CD8-positive, alpha-beta memory T cell (primary cell): ENCODE measurements at regions not wholly inside any gene's neighbourhood (a gene's known extent, or its start where the extent isn't known, plus 50 kb on each side); places are given as distances from the start of the nearest gene placed in this dataset.
"Not testable (repeated sequence)": the region's sequence is repeated elsewhere in the genome, so short reads cannot be mapped to it uniquely, and the experiment has no call there.

ENCODE experiments used
- CTCF ChIA-PET: fragments of 350-600 bp; sonication (Branson Sonifier 250); formaldehyde crosslinking; loops from one replicate; lab custom pipeline; 2021; ENCODE audit warnings: antibody characterized with exemption; lab: Charles Lee
- POLR2A ChIA-PET: fragments of 350-600 bp; sonication (Branson Sonifier 250); formaldehyde crosslinking; loops from one replicate; lab custom pipeline; 2021; ENCODE audit warnings: antibody characterized with exemption; lab: Charles Lee
- DNase-seq, 5 donors: peaks; one replicate each; pipeline versions ENCODE4 v3.0.0 to v3.0.0-alpha.2; 2020 to 2022; ENCODE audit warnings: mixed read lengths in 1 of 5
- H3K27ac ChIP-seq: one replicate; pipeline ENCODE4 v1.7.0; 2013; ENCODE audit warnings: low read depth, mild to moderate bottlenecking, low read length, moderate library complexity
- H3K27me3 ChIP-seq: 2 replicates; pipeline ENCODE4 v1.7.0; 2013; ENCODE audit warnings: low read length, mild to moderate bottlenecking; ENCODE audit not compliant: insufficient read depth, poor library complexity, severe bottlenecking
- H3K36me3 ChIP-seq: 2 replicates; pipeline ENCODE4 v1.7.0; 2013; ENCODE audit warnings: mild to moderate bottlenecking, low read length, moderate library complexity; ENCODE audit not compliant: insufficient read depth
- H3K4me1 ChIP-seq: 2 replicates; pipeline ENCODE4 v1.7.0; 2013; ENCODE audit warnings: mild to moderate bottlenecking, low read length, moderate library complexity; ENCODE audit not compliant: insufficient read depth
- H3K4me3 ChIP-seq: 2 replicates; pipeline ENCODE4 v1.7.0; 2013; ENCODE audit warnings: mild to moderate bottlenecking, low read length
- H3K9me3 ChIP-seq: 2 replicates; pipeline ENCODE4 v1.7.0; 2013; ENCODE audit warnings: mild to moderate bottlenecking, low read length
- H3K27ac Mint-ChIP-seq, 8 donors: one replicate each; pipeline ENCODE4 v1.8.0; 2020 to 2021; ENCODE audit warnings: mixed read lengths in 8 of 8, mild to moderate bottlenecking in 6 of 8, inconsistent platforms in 3 of 8, moderate library complexity in 3 of 8
- H3K27me3 Mint-ChIP-seq, 2 donors: one replicate each; pipeline ENCODE4 v1.8.0; 2020 to 2021; ENCODE audit warnings: mixed read lengths in 2 of 2, mild to moderate bottlenecking in 1 of 2, moderate library complexity in 1 of 2
- H3K36me3 Mint-ChIP-seq, 3 donors: one replicate each; pipeline ENCODE4 v1.8.0; 2020 to 2021; ENCODE audit warnings: mixed read lengths in 3 of 3, inconsistent platforms in 1 of 3, mild to moderate bottlenecking in 1 of 3
- H3K4me1 Mint-ChIP-seq, 3 donors: one replicate each; pipeline ENCODE4 v1.8.0; 2020 to 2021; ENCODE audit warnings: mixed read lengths in 3 of 3, inconsistent platforms in 1 of 3, mild to moderate bottlenecking in 1 of 3
- H3K4me3 Mint-ChIP-seq, 7 donors: one replicate each; pipeline ENCODE4 v1.8.0; 2020 to 2021; ENCODE audit warnings: mixed read lengths in 7 of 7, mild to moderate bottlenecking in 6 of 7, moderate library complexity in 4 of 7, inconsistent platforms in 2 of 7
- H3K9me3 Mint-ChIP-seq, 5 donors: one replicate each; pipeline ENCODE4 v1.8.0; 2020 to 2022; ENCODE audit warnings: mixed read lengths in 5 of 5, mild to moderate bottlenecking in 3 of 5, moderate library complexity in 2 of 5, inconsistent platforms in 1 of 5

DNA sequence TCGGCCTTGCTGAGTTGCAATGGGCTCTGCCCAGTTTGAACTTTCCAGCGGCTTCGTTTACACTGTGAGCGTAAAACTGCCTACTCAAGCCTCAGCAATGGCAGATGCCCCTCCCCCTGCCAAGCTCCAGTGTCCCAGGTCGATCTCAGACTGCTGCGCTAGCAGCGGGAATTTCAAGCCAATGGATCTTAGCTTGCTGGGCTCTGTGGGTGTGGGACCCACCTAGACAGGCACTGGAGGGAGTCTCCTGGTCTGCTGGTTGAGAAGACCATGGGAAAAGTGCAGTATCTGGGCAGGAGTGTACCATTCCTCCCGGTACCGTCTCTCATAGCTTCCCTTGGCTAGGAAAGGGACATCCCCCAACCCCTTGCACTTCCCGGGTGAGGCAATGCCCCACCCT lies 88.2 kb downstream of the KLHL28 start:
- H3K27ac Mint-ChIP-seq, result no peak overlapping the region
- peaks cover 0 to 8% (median 5%) of the 10 kb centered on the region in 5 donors for H3K9me3 Mint-ChIP-seq
- no peak overlapping the region for H3K27ac ChIP-seq
- ChIA-PET POLR2A (interaction anchor here (0.6 kb wide), 1 partner anchor 266 kb away, joined by 5 read pairs; no protein-coding TSS in a partner anchor), CTCF (no interaction called here)
- peaks cover 10 to 45% of the 10 kb centered on the region in 2 donors for H3K27me3 Mint-ChIP-seq
- H3K36me3 Mint-ChIP-seq, result peaks cover 0 to 12% (median 0%) of the 10 kb centered on the region in 3 donors
- no peaks in the 10 kb centered on the region for H3K36me3 ChIP-seq
- H3K9me3 ChIP-seq, result no peaks in the 10 kb centered on the region
- no peaks in the 10 kb centered on the region for H3K27me3 ChIP-seq
- H3K4me1 ChIP-seq, result no peaks in the 10 kb centered on the region
- DNase-seq, result no peak
- H3K4me3 Mint-ChIP-seq, result no peak overlapping the region
- H3K4me1 Mint-ChIP-seq, result no peaks in the 10 kb centered on the region
- H3K4me3 ChIP-seq, result no peak overlapping the region

DNA sequence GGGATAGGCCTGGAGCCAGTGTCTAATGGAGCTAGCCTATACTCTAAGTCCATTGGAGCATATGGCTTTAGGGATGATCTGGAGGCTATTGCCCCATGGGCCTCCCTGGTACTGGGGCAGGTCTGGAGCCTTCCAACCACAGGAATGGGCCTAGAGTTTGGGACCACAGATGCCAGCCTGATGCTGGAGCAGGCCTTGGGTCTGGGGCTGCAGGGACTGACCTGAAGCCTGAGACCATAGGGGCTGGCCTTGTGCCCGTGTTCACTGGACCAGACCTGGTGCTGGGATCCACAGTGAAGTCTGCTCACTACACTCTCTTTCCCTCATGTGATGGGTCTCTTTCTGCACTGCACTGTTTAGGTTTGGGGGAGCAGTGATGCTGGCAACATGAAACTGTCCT lies 95.0 kb downstream of the KLHL28 start:
- Mint-ChIP-seq H3K9me3 (peaks cover 0 to 5% (median 0%) of the 10 kb centered on the region in 5 donors), H3K27ac (no peak overlapping the region), H3K4me3 (no peak overlapping the region), H3K36me3 (peaks cover 0 to 7% (median 0%) of the 10 kb centered on the region in 3 donors), H3K4me1 (no peaks in the 10 kb centered on the region), H3K27me3 (peaks cover 2 to 14% of the 10 kb centered on the region in 2 donors)
- Histone ChIP-seq H3K27ac (no peak overlapping the region), H3K27me3 (no peaks in the 10 kb centered on the region), H3K36me3 (no peaks in the 10 kb centered on the region), H3K9me3 (no peaks in the 10 kb centered on the region), H3K4me1 (no peaks in the 10 kb centered on the region), H3K4me3 (no peak overlapping the region)
- no peak for DNase-seq
- CTCF ChIA-PET, result interaction anchor here (1.2 kb wide), 1 partner anchor 20 kb away, joined by 3 read pairs; no protein-coding TSS in a partner anchor
- POLR2A ChIA-PET, result no interaction called here

DNA sequence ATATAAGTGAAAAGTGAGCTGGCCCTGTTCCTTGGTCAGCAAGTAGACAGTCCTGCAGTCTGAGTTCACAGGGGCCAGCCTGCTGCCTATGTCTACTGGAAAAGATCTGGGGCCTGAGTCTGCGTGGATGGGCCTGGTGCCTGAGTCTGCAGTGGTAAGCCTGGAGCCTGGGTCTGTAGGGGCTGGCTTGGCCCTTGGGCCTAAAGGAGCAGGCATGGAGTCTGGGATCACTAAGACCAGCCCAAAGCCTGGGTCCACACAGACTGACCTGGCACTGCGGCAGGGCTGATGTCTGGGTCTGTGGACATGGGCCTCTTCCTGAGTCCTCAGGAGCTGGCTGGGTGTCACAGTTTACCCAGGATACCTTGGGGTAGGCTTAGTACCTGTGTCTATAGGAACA lies 95.4 kb downstream of the KLHL28 start:
- Mint-ChIP-seq H3K4me3 (no peak overlapping the region), H3K36me3 (peaks cover 0 to 7% (median 0%) of the 10 kb centered on the region in 3 donors)
- CTCF ChIA-PET, result interaction anchor here (1.2 kb wide), 1 partner anchor 20 kb away, joined by 3 read pairs; no protein-coding TSS in a partner anchor

DNA sequence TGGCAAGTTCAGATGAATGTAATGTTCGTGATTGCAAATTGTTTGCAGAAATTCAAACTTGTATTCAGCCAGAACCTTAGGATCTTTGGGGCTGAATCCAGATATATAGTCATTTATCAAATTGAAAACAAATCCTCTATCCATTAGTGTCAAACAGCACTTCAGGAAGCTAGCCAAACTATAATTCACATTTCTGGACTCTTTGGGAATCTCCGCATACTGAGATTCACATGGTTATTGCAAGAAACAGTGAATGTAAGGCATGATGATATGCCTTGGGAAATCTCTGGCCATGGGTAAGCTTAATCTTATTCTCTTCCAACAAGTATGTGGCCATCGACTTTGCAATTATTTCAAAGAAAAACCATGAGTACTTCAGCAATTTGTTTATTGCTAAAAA lies 98.5 kb downstream of the KLHL28 start:
- CTCF ChIA-PET, result no interaction called here
- H3K4me1 Mint-ChIP-seq, result no peaks in the 10 kb centered on the region
- Histone ChIP-seq H3K27ac (no peak overlapping the region), H3K4me1 (no peaks in the 10 kb centered on the region), H3K9me3 (no peaks in the 10 kb centered on the region), H3K36me3 (no peaks in the 10 kb centered on the region), H3K4me3 (no peak overlapping the region), H3K27me3 (no peaks in the 10 kb centered on the region)
- peaks cover 5 to 14% of the 10 kb centered on the region in 2 donors for H3K27me3 Mint-ChIP-seq
- no peak overlapping the region for H3K4me3 Mint-ChIP-seq
- POLR2A ChIA-PET, result no interaction called here
- H3K27ac Mint-ChIP-seq, result no peak overlapping the region
- H3K36me3 Mint-ChIP-seq, result no peaks in the 10 kb centered on the region
- no peak for DNase-seq
- peaks cover 0 to 3% (median 0%) of the 10 kb centered on the region in 5 donors for H3K9me3 Mint-ChIP-seq

More for the DNA sequence above, 95.4 kb downstream of the KLHL28 start:
- POLR2A ChIA-PET, result no interaction called here
- Histone ChIP-seq H3K27me3 (no peaks in the 10 kb centered on the region), H3K4me1 (no peaks in the 10 kb centered on the region), H3K27ac (no peak overlapping the region), H3K36me3 (no peaks in the 10 kb centered on the region), H3K9me3 (no peaks in the 10 kb centered on the region), H3K4me3 (no peak overlapping the region)
- H3K27me3 Mint-ChIP-seq, result peaks cover 2 to 14% of the 10 kb centered on the region in 2 donors
- no peak for DNase-seq
- H3K4me1 Mint-ChIP-seq, result no peaks in the 10 kb centered on the region
- H3K9me3 Mint-ChIP-seq, result peaks cover 0 to 5% (median 0%) of the 10 kb centered on the region in 5 donors
- no peak overlapping the region for H3K27ac Mint-ChIP-seq

DNA sequence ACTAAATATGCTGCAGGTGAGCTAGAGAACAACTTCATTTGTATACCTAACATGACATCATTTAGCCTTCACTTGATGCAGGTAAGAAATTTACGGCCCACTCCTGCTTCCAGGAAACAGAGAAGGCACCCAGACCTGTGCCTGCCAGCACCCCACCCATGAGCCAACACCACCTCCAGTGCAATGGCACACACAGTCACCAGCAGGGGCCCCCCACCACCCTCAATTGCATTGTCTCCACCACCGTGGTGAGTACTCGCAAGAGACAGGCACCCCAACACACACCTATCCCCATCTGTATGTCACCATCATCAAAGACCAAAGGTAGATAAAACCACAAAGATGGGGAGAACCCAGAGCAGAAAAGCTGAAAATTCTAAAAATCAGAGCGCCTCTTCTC lies 107.6 kb downstream of the KLHL28 start:
- no peak overlapping the region for H3K4me3 Mint-ChIP-seq
- peaks cover 0 to 1% (median 0%) of the 10 kb centered on the region in 3 donors for H3K36me3 Mint-ChIP-seq
- H3K27me3 Mint-ChIP-seq, result peaks cover 26 to 41% of the 10 kb centered on the region in 2 donors
- Histone ChIP-seq H3K9me3 (no peaks in the 10 kb centered on the region), H3K4me1 (no peaks in the 10 kb centered on the region), H3K27ac (no peak overlapping the region), H3K36me3 (no peaks in the 10 kb centered on the region), H3K27me3 (no peaks in the 10 kb centered on the region), H3K4me3 (no peak overlapping the region)
- ChIA-PET POLR2A (no interaction called here), CTCF (no interaction called here)
- no peaks in the 10 kb centered on the region for H3K4me1 Mint-ChIP-seq
- no peak overlapping the region for H3K27ac Mint-ChIP-seq
- peaks cover 0 to 14% (median 0%) of the 10 kb centered on the region in 5 donors for H3K9me3 Mint-ChIP-seq
- no peak for DNase-seq

DNA sequence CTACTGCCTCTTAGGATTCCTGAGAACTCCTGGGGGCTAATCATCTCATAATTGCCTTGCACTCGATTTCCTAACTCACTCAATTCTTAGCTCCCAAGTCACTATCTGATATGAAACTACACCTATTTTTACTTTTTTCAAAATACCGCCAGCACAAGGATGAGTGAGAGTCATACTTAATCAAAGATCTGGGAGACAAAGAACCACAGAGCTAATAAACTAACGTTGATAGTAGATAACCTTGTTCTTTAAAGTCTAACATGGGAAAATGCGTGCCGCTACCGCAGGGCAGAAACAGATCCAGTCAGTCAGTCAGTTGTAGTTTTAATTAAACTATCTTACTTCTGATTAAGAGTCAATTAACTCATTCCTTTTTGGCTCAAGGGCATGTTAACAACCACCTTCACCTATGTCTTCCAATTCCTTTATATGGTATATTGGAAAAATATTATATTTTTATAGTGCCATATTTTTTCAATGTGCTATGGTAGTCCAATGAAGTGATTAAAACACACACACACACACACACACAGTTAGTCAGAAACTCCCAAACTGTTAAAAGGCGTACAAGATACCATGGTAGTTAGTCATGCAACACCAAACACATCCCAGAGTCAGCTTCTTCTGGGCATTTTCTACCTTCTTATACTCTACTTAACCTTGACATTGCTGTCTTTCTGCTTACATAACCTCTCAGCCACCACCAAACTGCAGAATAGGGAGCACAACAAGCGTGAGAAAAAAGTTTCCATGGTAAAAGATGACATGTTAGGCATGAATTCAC lies 114.0 kb downstream of the KLHL28 start:
- H3K27me3 ChIP-seq, result no peaks in the 10 kb centered on the region
- POLR2A ChIA-PET, result no interaction called here

DNA sequence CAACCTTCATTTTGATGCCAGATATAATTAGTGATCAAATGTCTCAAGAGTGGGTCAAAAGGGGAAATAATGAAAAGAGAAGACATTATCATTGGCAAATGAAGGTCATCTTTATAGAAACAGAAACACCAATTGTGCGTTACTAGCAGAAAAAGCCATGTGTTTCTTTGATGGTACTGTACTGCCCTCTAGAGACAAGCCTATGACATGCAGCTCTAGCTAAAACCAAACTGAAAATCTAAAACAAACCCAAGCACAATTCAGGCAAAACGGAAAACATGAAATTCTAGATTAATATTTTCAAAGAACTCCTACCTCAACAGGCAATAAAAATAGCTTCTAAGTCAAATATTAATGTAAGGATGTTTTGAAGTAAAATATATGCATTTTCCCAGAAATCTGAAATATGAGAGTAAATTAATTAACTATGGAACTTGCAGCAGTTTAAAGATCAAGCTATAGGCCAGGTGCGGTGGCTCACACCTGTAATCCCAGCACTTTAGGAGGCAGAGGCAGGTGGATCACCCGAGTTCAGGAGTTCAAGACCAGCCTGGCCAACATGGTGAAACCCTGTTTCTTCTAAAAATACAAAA lies 115.4 kb downstream of the KLHL28 start:
- Histone ChIP-seq H3K4me1 (no peaks in the 10 kb centered on the region), H3K9me3 (no peaks in the 10 kb centered on the region), H3K4me3 (no peak overlapping the region), H3K36me3 (no peaks in the 10 kb centered on the region), H3K27me3 (no peaks in the 10 kb centered on the region), H3K27ac (no peak overlapping the region)
- ChIA-PET CTCF (interaction anchor here (0.8 to 2.2 kb wide), 3 partner anchors 10 to 20 kb away, joined by 3 to 6 read pairs (median 6); no protein-coding TSS in a partner anchor), POLR2A (no interaction called here)
- Mint-ChIP-seq H3K9me3 (no peaks in the 10 kb centered on the region), H3K4me3 (peak overlapping the region in 1 of 7 donors; percentile 24), H3K36me3 (no peaks in the 10 kb centered on the region), H3K4me1 (peaks cover 0 to 5% (median 3%) of the 10 kb centered on the region in 3 donors), H3K27ac (no peak overlapping the region), H3K27me3 (peaks cover 0 to 4% of the 10 kb centered on the region in 2 donors)
- DNase-seq, result peak in 2 of 5 donors; percentile 6 to 22

More for the DNA sequence above, 114.0 kb downstream of the KLHL28 start:
- DNase-seq, result no peak
- peaks cover under 1 to 12% of the 10 kb centered on the region in 2 donors for H3K27me3 Mint-ChIP-seq
- peaks cover 0 to 5% (median 3%) of the 10 kb centered on the region in 3 donors for H3K4me1 Mint-ChIP-seq
- Histone ChIP-seq H3K9me3 (no peaks in the 10 kb centered on the region), H3K27ac (no peak overlapping the region), H3K36me3 (no peaks in the 10 kb centered on the region), H3K4me3 (no peak overlapping the region), H3K4me1 (no peaks in the 10 kb centered on the region)
- no peaks in the 10 kb centered on the region for H3K9me3 Mint-ChIP-seq
- no peak overlapping the region for H3K4me3 Mint-ChIP-seq
- no peak overlapping the region for H3K27ac Mint-ChIP-seq
- CTCF ChIA-PET, result interaction anchor here (2.2 kb wide), 1 partner anchor 18 kb away, joined by 6 read pairs; no protein-coding TSS in a partner anchor
- peaks cover 0 to 1% (median 0%) of the 10 kb centered on the region in 3 donors for H3K36me3 Mint-ChIP-seq

DNA sequence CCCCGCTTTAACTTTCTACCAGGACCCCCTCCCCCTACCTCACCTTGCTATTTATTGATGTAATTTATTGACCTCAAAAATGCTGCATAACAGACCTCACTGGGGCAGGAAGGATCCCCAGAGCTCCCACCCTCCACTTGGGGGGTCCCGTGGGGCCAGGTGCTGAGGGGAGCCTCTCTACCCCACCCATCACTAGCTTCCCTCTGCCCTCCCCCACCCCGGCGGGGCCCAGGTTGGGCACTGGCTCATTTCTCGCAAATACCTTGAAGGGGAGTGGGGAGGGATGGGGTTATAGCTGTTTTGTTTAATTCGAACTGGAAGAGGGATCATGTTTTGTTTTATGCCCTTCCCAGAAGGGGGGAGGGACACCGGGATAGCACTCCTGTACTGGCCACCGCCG lies 125.8 kb downstream of the KLHL28 start:
- H3K4me1 ChIP-seq, DNase-seq, H3K4me3 Mint-ChIP-seq, H3K36me3 ChIP-seq, H3K4me1 Mint-ChIP-seq, H3K4me3 ChIP-seq, H3K9me3 ChIP-seq, H3K27me3 ChIP-seq, H3K27ac Mint-ChIP-seq, POLR2A ChIA-PET, H3K27ac ChIP-seq, H3K9me3 Mint-ChIP-seq, H3K36me3 Mint-ChIP-seq: not testable (repeated sequence)
- H3K27me3 Mint-ChIP-seq, result peaks cover 0 to 15% of the 10 kb centered on the region in 2 donors
- CTCF ChIA-PET, result interaction anchor here (1.7 kb wide), 1 partner anchor 10 kb away, joined by 6 read pairs; no protein-coding TSS in a partner anchor
